DND-41 (cell line): ENCODE measurements at regions not wholly inside any gene's neighbourhood (a gene's known extent, or its start where the extent isn't known, plus 50 kb on each side); places are given as distances from the start of the nearest gene placed in this dataset.

Source experiments
- CTCF ChIP-seq: IDR thresholded peaks from 2 replicates; pipeline ENCODE4 v1.5.1; 2012; ENCODE audit warnings: borderline replicate concordance, low read length, moderate library complexity, mild to moderate bottlenecking; ENCODE audit not compliant: poor library complexity, severe bottlenecking; ENCODE audit errors: extremely low read depth
- EZH2 ChIP-seq: IDR thresholded peaks from 3 replicates; pipeline ENCODE4 v1.6.1; 2012; ENCODE audit warnings: borderline replicate concordance, low read depth, mild to moderate bottlenecking, moderate library complexity, low read length, inconsistent platforms; ENCODE audit not compliant: severe bottlenecking

DNA sequence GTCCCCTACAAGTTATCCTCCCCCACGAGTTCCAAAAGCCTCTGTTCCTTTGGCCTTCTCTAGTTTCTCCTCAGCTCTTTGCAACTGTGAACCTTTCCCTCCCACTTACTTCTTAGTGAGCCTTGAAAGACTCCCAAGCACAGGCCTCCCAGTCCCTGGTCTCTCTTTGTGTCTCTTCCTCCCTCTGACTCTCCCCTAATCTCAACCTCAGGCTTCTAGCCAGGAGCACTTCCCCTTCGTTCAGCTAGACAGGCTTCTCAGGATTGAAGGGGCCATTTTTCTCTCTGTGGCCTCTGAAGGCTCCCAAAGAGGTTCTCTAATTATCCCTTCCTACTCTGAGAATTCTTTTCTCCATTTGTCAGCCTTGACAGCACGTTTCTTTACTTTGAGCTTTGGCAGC, 50.2 kb upstream of the PHYHIPL start:
- TF ChIP-seq CTCF (no peak), EZH2 (no peak)
